AML-193 (cell line): ENCODE measurements at regions not wholly inside any gene's neighbourhood (a gene's known extent, or its start where the extent isn't known, plus 50 kb on each side); places are given as distances from the start of the nearest gene placed in this dataset.
"Not testable (repeated sequence)": the region's sequence is repeated elsewhere in the genome, so short reads cannot be mapped to it uniquely, and the experiment has no call there.

ENCODE experiments used
- DNase-seq, 2 experiments: peaks; one replicate each; lab custom pipeline; 2025; lab: John Stamatoyannopoulos, UW

GRCh38 chr15:89028036-89028435, 60.2 kb upstream of the ABHD2 start:
- no peak for DNase-seq

DNA sequence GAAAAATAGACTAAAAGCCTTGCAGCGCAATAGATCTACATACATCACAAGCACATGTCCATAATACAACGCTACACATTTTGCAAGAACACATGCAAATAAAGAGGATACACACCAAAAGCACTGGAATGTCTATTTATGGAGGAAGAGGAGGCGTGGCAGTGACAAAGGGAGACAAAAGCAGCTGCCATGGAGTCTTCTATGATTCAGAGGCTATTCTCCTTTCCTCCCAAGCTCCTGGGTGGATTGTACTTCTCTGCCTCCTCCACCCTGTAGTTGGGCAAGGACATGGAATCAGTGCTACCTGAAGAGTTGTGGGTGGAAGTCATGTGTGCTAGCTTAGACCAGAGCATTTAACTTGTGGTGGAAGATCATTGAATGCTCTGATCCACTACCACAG, 57.9 kb upstream of the ABHD2 start:
- no peak for DNase-seq

GRCh38 chr15:89031637-89032285, 56.5 kb upstream of the ABHD2 start:
- DNase-seq, result not testable (repeated sequence)

- DNase-seq, result peak in 1 of 2 experiments; percentile 5
These were observed 54.0 kb upstream of the ABHD2 start for GRCh38 chr15:89034305-89034704.

GRCh38 chr15:89035150-89035549, 53.1 kb upstream of the ABHD2 start:
- no peak for DNase-seq

- no peak for DNase-seq
These were observed 52.6 kb upstream of the ABHD2 start for GRCh38 chr15:89035658-89036057.

GRCh38 chr15:89038146-89038545, 50.1 kb upstream of the ABHD2 start:
- DNase-seq, result no peak
